GM12891 (cell line): ENCODE measurements at regions not wholly inside any gene's neighbourhood (a gene's known extent, or its start where the extent isn't known, plus 50 kb on each side); places are given as distances from the start of the nearest gene placed in this dataset.
"Not testable (repeated sequence)": the region's sequence is repeated elsewhere in the genome, so short reads cannot be mapped to it uniquely, and the experiment has no call there.

Source experiments
- DNase-seq: peaks from one replicate; pipeline ENCODE4 v3.0.0; 2011; ENCODE audit warnings: low spot score; ENCODE audit not compliant: insufficient read length
- FAIRE-seq: peaks from 2 replicates; lab custom pipeline; 2011; peaks lifted over from hg19 to GRCh38; lab: Jason Lieb, UNC
- PAX5 ChIP-seq: IDR thresholded peaks from 2 replicates; pipeline ENCODE4 v1.6.1; 2011; ENCODE audit warnings: low read length, moderate library complexity, mild to moderate bottlenecking; ENCODE audit not compliant: insufficient read depth, severe bottlenecking
- POLR2A ChIP-seq: IDR thresholded peaks from 2 replicates; pipeline ENCODE4 v1.6.1; 2011; ENCODE audit warnings: low read depth, low read length, control low read depth
- POLR2AphosphoS5 ChIP-seq: IDR thresholded peaks from 2 replicates; pipeline ENCODE4 v1.6.1; 2011; ENCODE audit warnings: low read depth, low read length, control low read depth
- POU2F2 ChIP-seq: IDR thresholded peaks from 2 replicates; pipeline ENCODE4 v1.6.1; 2011; ENCODE audit warnings: low read depth, mild to moderate bottlenecking, control low read depth, low read length, moderate library complexity
- SPI1 ChIP-seq: IDR thresholded peaks from 2 replicates; pipeline ENCODE4 v1.6.1; 2011; ENCODE audit warnings: low read depth, low read length, control low read depth
- TAF1 ChIP-seq: IDR thresholded peaks from 2 replicates; pipeline ENCODE4 v1.6.1; 2011; ENCODE audit warnings: low read depth, low read length, control low read depth

DNA sequence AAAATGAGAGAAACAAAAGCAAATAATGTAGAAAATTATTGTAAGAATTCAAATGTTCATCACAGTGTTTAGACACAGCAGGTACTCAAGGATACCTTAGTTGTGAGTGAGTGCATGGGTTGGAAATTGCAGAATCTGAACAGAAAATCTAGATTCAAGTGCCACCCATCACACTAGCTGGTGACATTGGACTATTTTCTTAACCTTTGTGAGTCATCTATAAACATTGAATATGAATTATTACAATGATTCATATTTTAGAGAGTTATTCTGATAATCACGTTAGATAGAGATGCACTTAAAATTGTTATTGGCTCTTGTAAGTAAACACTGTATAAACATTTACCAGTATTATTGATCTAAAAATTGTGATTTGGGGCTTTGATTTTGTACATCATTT, 1113.1 kb downstream of the STIM2 start:
- TF ChIP-seq PAX5 (no peak), POU2F2 (no peak), POLR2AphosphoS5 (no peak), TAF1 (no peak), SPI1 (no peak), POLR2A (no peak)
- DNase-seq = no peak
- no peak for FAIRE-seq

DNA sequence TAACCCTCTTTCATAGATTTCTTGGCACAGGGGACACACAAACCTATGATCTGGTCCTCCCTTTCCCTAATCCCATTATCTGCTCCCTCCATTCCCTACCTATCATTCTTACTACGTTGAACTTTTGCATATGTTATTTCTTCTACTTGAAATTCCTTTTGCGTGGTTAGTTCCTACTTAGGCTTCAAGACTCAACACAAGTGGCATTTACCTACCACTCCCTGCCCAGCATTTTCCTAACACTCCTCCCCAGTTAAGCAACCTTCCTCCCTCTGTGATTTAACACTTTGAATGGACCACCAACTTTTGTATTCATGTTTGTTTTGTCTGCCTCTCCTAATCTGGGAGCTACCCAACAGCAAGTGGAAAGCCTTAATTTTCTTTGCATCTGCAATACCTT, 1113.7 kb downstream of the STIM2 start:
- no peak for DNase-seq
- FAIRE-seq = no peak

DNA sequence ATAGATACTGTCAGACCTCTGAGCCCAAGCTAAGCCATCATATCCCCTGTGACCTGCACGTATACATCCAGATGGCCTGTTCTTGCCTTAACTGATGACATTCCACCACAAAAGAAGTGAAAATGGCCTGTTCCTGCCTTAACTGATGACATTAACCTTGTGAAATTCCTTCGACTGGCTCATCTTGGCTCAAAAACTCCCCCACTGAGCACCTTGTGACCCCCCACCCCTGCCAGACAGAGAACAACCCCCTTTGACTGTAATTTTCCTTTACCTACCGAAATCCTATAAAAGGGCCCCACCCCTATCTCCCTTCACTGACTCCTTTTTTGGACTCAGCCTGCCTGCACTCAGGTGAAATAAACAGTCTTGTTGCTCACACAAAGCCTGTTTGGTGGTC, 1114.2 kb downstream of the STIM2 start:
- FAIRE-seq, DNase-seq: not testable (repeated sequence)

More for the DNA sequence above, 1113.7 kb downstream of the STIM2 start:
- TF ChIP-seq POLR2AphosphoS5 = no peak
- no peak for TF ChIP-seq POLR2A
- no peak for TF ChIP-seq TAF1
- TF ChIP-seq POU2F2 = no peak
- no peak for TF ChIP-seq PAX5
- no peak for TF ChIP-seq SPI1

DNA sequence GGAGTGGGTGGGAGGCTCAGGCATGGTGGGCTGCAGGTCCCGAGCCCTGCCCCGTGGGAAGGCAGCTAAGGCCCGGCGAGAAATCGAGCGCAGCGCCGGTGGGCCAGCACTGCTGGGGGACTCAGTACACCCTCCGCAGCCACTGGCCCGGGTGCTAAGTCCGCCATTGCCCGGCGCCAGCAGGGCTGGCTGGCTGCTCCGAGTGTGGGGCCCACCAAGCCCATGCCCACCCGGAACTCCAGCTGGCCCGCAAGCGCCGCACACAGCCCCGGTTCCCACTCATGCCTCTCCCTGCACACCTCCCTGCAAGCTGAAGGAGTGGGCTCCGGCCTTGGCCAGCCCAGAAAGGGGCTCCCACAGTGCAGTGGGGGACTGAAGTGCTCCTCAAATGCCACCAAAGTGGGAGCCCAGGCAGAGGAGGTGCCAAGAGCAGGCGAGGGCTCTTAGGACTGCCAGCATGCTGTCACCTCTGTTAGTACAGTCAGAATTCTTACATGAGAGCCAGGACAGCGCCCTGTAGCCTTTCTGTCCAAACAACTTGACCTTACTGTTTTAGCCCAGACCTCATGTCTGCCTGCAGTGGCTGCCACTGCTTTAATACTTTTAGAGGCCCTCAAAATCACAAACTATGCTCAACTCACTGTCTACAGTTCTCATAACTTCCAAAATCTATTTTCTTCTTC, 1117.9 kb downstream of the STIM2 start:
- DNase-seq, FAIRE-seq: not testable (repeated sequence)

DNA sequence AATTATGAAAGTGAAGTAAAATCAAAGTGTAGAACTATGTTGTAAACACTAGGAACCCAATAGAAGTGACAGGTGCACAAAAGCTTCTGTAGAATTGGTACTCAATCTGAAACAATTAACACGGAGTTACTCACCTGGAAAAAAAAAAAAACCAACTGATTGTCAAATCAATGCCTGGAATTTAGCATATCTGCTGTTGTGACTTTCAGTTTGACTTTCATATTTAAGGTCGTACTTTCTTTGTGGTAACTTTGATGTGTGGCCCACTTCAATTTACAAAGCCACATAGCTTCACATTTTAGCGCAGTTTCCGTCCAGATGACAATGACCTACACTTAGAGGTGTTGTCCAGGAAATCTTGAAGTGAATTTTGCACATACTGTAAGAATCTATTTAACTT, 1124.9 kb downstream of the STIM2 start:
- FAIRE-seq = no peak
- DNase-seq = no peak
- no peak for TF ChIP-seq PAX5
- no peak for TF ChIP-seq POLR2AphosphoS5
- no peak for TF ChIP-seq SPI1
- TF ChIP-seq TAF1 = no peak
- TF ChIP-seq POLR2A = no peak
- no peak for TF ChIP-seq POU2F2

DNA sequence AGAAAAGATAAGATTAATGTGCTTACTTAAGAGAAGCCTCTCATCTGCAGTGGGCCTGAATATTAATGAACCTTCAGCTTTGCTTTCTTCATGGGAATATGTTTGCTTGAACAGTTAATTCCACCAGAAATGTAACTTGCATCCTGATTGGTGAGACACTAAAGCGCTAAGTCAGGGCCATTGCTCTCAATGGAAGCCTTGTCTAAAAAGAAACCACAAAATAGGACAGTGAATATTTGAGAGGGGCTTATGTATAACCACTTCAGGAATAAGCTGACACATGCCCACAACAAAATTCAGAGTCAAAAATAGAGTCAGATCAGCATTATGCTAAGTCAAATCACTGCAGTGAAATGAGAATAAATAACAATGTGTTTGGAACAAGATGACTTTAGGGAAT, 1125.8 kb downstream of the STIM2 start:
- TF ChIP-seq SPI1 (no peak), TAF1 (no peak), POLR2A (no peak), POU2F2 (no peak), PAX5 (no peak), POLR2AphosphoS5 (no peak)
- DNase-seq = no peak
- no peak for FAIRE-seq

DNA sequence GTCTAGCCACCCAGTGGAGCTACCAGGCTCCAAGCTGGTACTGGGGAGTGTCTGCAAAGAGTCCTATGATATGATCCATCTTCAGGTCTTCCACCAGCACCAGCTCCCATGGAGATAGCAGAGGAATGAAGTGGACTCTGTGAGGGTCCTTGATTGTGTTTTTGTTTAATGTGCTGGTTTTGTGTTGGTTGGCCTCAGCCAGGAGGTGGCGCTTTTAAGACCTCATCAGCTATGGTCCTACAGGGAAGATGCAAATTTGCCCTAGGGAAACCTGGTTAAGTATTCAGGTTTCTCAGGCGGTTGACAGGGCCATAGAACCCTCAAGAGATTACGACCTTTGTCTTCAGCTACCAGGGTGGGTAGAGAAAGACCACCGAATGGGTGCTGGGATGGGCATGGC, 1141.1 kb downstream of the STIM2 start:
- no peak for DNase-seq
- TF ChIP-seq POU2F2 = no peak
- no peak for TF ChIP-seq PAX5
- TF ChIP-seq POLR2AphosphoS5 = no peak
- TF ChIP-seq TAF1 = no peak
- TF ChIP-seq POLR2A = no peak
- TF ChIP-seq SPI1 = no peak
- FAIRE-seq = no peak

DNA sequence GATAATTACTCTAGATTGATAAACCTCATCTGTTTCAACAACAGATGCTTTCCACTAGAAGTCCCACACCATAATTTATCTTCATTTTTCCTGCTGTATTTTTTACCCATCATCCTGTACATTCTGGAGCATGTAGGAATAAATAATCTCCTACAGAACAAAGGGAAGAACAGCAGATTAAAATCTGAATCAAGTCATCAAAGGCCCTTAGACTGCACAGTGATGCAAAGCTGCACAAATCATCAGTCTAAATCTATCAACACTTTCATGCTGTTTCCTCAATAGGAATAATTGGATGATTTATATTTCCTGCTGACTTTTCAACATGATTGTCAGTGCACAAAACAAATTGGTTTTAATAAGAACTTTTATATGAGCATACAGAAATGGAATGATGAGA, 1143.9 kb downstream of the STIM2 start:
- TF ChIP-seq POLR2A (no peak), POU2F2 (no peak), PAX5 (no peak), TAF1 (no peak), POLR2AphosphoS5 (no peak), SPI1 (no peak)

DNA sequence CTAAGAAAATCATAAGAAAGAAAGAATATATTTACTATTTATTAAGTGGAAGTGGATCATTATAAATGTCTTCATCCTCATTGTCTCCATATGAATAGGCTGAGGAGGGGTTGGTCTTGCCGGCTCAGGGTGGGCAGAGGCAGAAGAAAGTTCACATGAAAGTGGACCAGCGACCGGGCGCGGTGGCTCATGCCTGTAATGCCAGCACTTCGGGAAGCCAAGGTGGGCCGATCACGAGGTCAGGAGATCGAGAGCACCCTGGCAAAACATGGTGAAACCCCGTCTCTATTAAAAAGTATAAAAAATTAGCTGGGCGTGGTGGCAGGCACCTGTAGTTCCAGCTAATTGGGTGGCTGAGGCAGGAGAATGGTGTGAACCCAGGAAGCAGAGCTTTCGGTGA, 1145.4 kb downstream of the STIM2 start:
- DNase-seq = no peak
- no peak for FAIRE-seq
- TF ChIP-seq TAF1 (no peak), SPI1 (no peak), POLR2AphosphoS5 (no peak), PAX5 (no peak), POLR2A (no peak), POU2F2 (no peak)

More for the DNA sequence above, 1143.9 kb downstream of the STIM2 start:
- FAIRE-seq (no peak), DNase-seq (no peak)

DNA sequence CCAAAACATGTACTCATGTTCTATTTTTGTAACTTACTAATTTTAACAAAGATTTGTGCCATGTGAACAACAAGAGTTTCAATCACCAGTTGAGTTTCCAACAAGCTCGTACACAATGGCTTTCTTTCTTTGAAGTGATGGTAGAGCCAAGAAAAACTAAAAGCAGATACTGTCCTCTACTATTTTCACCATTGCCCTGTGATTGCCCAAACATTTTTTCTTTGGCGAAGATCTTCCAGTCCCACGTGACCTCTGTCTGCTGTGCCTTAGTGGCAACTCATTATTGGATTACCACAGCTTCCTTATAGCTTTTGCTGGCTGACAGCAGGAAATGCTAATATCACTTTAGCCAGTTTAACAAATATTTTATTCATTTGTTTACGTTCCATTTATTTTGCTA, 1147.1 kb downstream of the STIM2 start:
- DNase-seq (no peak), FAIRE-seq (no peak)
- TF ChIP-seq POLR2AphosphoS5 (no peak), SPI1 (no peak), PAX5 (no peak), POLR2A (no peak), POU2F2 (no peak), TAF1 (no peak)
